Type B pancreatic cell (in vitro differentiated cells): ENCODE measurements at regions not wholly inside any gene's neighbourhood (a gene's known extent, or its start where the extent isn't known, plus 50 kb on each side); places are given as distances from the start of the nearest gene placed in this dataset.

Experiments
- DNase-seq: peaks from one replicate; pipeline ENCODE4 v3.0.0; 2021; ENCODE audit warnings: mixed read lengths; ENCODE audit not compliant: unreplicated experiment; ENCODE audit errors: extremely low spot score
- H3K27ac Mint-ChIP-seq: 2 replicates; pipeline ENCODE4 v1.8.0; 2021; ENCODE audit warnings: mild to moderate bottlenecking, mixed read lengths
- H3K27me3 Mint-ChIP-seq: 2 replicates; pipeline ENCODE4 v1.8.0; 2021; ENCODE audit warnings: mixed read lengths
- H3K36me3 Mint-ChIP-seq: 2 replicates; pipeline ENCODE4 v1.8.0; 2021; ENCODE audit warnings: mixed read lengths
- H3K4me1 Mint-ChIP-seq: one replicate; pipeline ENCODE4 v1.8.0; 2021; ENCODE audit warnings: mixed read lengths; ENCODE audit not compliant: unreplicated experiment
- H3K4me3 Mint-ChIP-seq: 2 replicates; pipeline ENCODE4 v1.8.0; 2021; ENCODE audit warnings: mild to moderate bottlenecking, mixed read lengths
- H3K9me3 Mint-ChIP-seq: 2 replicates; pipeline ENCODE4 v1.8.0; 2021; ENCODE audit warnings: mixed read lengths
- CTCF ChIP-seq: fragments of 200-600 bp; sonication (generic); conservative IDR thresholded peaks from 2 replicates; pipeline ENCODE4 v1.5.0; 2021; ENCODE audit warnings: antibody characterized with exemption, mild to moderate bottlenecking

GRCh38 chr5:133889271-133889905 lies 79.0 kb downstream of the C5orf15 start:
- no peak overlapping the region for H3K27ac Mint-ChIP-seq
- H3K27me3 Mint-ChIP-seq: peaks cover 25% of the 10 kb centered on the region
- H3K9me3 Mint-ChIP-seq: no peaks in the 10 kb centered on the region
- H3K4me1 Mint-ChIP-seq: peaks cover 40% of the 10 kb centered on the region
- H3K4me3 Mint-ChIP-seq: no peak overlapping the region
- no peaks in the 10 kb centered on the region for H3K36me3 Mint-ChIP-seq
- DNase-seq: no peak
- TF ChIP-seq CTCF: no peak

GRCh38 chr5:133888625-133888991 lies 79.8 kb downstream of the C5orf15 start:
- Mint-ChIP-seq H3K27me3 (peaks cover 24% of the 10 kb centered on the region), H3K4me1 (peaks cover 39% of the 10 kb centered on the region), H3K27ac (no peak overlapping the region)

GRCh38 chr5:133885566-133885965 lies 82.9 kb downstream of the C5orf15 start:
- Mint-ChIP-seq H3K36me3 (no peaks in the 10 kb centered on the region), H3K27ac (no peak overlapping the region)
- no peak for TF ChIP-seq CTCF

More at GRCh38 chr5:133888625-133888991, 79.8 kb downstream of the C5orf15 start:
- TF ChIP-seq CTCF: no peak
- DNase-seq: no peak
- H3K9me3 Mint-ChIP-seq: no peaks in the 10 kb centered on the region
- H3K4me3 Mint-ChIP-seq: no peak overlapping the region
- H3K36me3 Mint-ChIP-seq: no peaks in the 10 kb centered on the region

GRCh38 chr5:133884569-133885311 lies 83.7 kb downstream of the C5orf15 start:
- Mint-ChIP-seq H3K4me3 (peak overlapping the region; percentile 10), H3K4me1 (peaks cover 53% of the 10 kb centered on the region), H3K36me3 (no peaks in the 10 kb centered on the region), H3K9me3 (no peaks in the 10 kb centered on the region), H3K27ac (peak overlapping the region; percentile 70), H3K27me3 (peaks cover 34% of the 10 kb centered on the region)
- no peak for TF ChIP-seq CTCF
- DNase-seq: no peak

More at GRCh38 chr5:133885566-133885965, 82.9 kb downstream of the C5orf15 start:
- no peak for DNase-seq
- peaks cover 60% of the 10 kb centered on the region for H3K4me1 Mint-ChIP-seq
- no peaks in the 10 kb centered on the region for H3K9me3 Mint-ChIP-seq
- peaks cover 39% of the 10 kb centered on the region for H3K27me3 Mint-ChIP-seq
- no peak overlapping the region for H3K4me3 Mint-ChIP-seq

GRCh38 chr5:133883916-133884315 lies 84.5 kb downstream of the C5orf15 start:
- no peak for TF ChIP-seq CTCF
- Mint-ChIP-seq H3K4me1 (peaks cover 49% of the 10 kb centered on the region), H3K36me3 (no peaks in the 10 kb centered on the region), H3K27me3 (peaks cover 36% of the 10 kb centered on the region), H3K27ac (no peak overlapping the region), H3K4me3 (no peak overlapping the region), H3K9me3 (no peaks in the 10 kb centered on the region)
- DNase-seq: no peak
